Spleen (tissue), 7 donors: ENCODE measurements at regions not wholly inside any gene's neighbourhood (a gene's known extent, or its start where the extent isn't known, plus 50 kb on each side); places are given as distances from the start of the nearest gene placed in this dataset.

ENCODE experiments used
- CTCF ChIP-seq, 11 experiments: fragments of 200-600 bp in 7 of 11; fragments of 450-650 bp in 4 of 11; sonication (generic) in 4 of 11; IDR thresholded peaks in 8 of 11; conservative IDR thresholded peaks in 3 of 11; 1 replicate in 7 of 11; 2 replicates in 4 of 11; pipeline versions ENCODE4 v1.4.0 to v1.8.0; 2016 to 2021; ENCODE audit warnings: antibody characterized with exemption in 11 of 11, inconsistent platforms in 4 of 11, mild to moderate bottlenecking in 1 of 11
- POLR2A ChIP-seq, 3 donors: fragments of 450-650 bp; IDR thresholded peaks; one replicate each; pipeline ENCODE4 v1.5.1; 2017; ENCODE audit warnings: antibody characterized with exemption in 3 of 3, mild to moderate bottlenecking in 1 of 3
- POLR2AphosphoS5 ChIP-seq, 3 donors: sonication (generic); formaldehyde crosslinking; IDR thresholded peaks; one replicate each; pipeline ENCODE4 v1.5.1; 2017; ENCODE audit warnings: antibody characterized with exemption in 3 of 3
- donor health status: DM: no; HTN: no; CAD: no; lungs with moderate emphysema.
- donor health status: DM: no; HTN: no; CAD: no.
- donor health status: DM: no; HTN: no; CAD: no.

GRCh38 chr5:56327809-56328208 lies 94.7 kb upstream of the ANKRD55 start:
- TF ChIP-seq CTCF (IDR thresholded peaks at IDR 0.05 in 8 of 11, conservative IDR thresholded peaks at IDR 0.05 in 3 of 11) = no peak
- peak in 1 of 3 donors; percentile 12 for TF ChIP-seq POLR2AphosphoS5 (IDR thresholded peaks at IDR 0.05)
- TF ChIP-seq POLR2A (IDR thresholded peaks at IDR 0.05) = no peak
